GM12878 (cell line): ENCODE measurements at regions not wholly inside any gene's neighbourhood (a gene's known extent, or its start where the extent isn't known, plus 50 kb on each side); places are given as distances from the start of the nearest gene placed in this dataset.

ENCODE experiments used
- BCL3 ChIP-seq: IDR thresholded peaks from 2 replicates; pipeline ENCODE4 v1.6.1; 2011; ENCODE audit warnings: borderline replicate concordance, low read depth, mild to moderate bottlenecking, moderate library complexity, low read length; ENCODE audit not compliant: insufficient read depth, poor library complexity, severe bottlenecking
- CBFB ChIP-seq: IDR thresholded peaks from 2 replicates; pipeline ENCODE4 v1.6.1; 2016; ENCODE audit warnings: antibody characterized with exemption, low read depth
- CBX5 ChIP-seq: sonication (generic); IDR thresholded peaks from 2 replicates; pipeline ENCODE4 v1.6.1; 2016; ENCODE audit warnings: low read depth, moderate library complexity, mild to moderate bottlenecking, inconsistent platforms
- MAX ChIP-seq: IDR thresholded peaks from 2 replicates; pipeline ENCODE4 v1.6.1; 2012; ENCODE audit warnings: low read depth, low read length, improper control_type of control experiment
- NBN ChIP-seq: fragments of 450-650 bp; IDR thresholded peaks from 2 replicates; pipeline ENCODE4 v1.6.1; 2016
- RELB ChIP-seq: fragments of 450-650 bp; IDR thresholded peaks from 2 replicates; pipeline ENCODE4 v1.6.1; 2017; ENCODE audit warnings: low read depth, mild to moderate bottlenecking, moderate library complexity
- RUNX3 ChIP-seq: IDR thresholded peaks from 2 replicates; pipeline ENCODE4 v1.6.1; 2012; ENCODE audit warnings: low read length, inconsistent platforms
- TCF12 ChIP-seq: IDR thresholded peaks from 2 replicates; pipeline ENCODE4 v1.6.1; 2011; ENCODE audit warnings: low read depth, mild to moderate bottlenecking, low read length
- ZBTB4 ChIP-seq: fragments of 450-650 bp; formaldehyde crosslinking; IDR thresholded peaks from 2 replicates; pipeline ENCODE4 v1.4.0; 2022; ENCODE audit warnings: mild to moderate bottlenecking, moderate library complexity
- ZNF24 ChIP-seq: fragments of 450-650 bp; IDR thresholded peaks from 2 replicates; pipeline ENCODE4 v1.6.1; 2017; ENCODE audit warnings: antibody characterized with exemption, mild to moderate bottlenecking

- TF ChIP-seq ZBTB4 (CRISPR knock-in tag) (no peak), RELB (no peak), ZNF24 (no peak), BCL3 (no peak), TCF12 (no peak), CBX5 (no peak), CBFB (no peak), MAX (no peak), NBN (no peak), RUNX3 (no peak)
- TF ChIP-seq, all 136 proteins: peak for 0
These were observed 296.3 kb upstream of the IZUMO3 start (continued) for GRCh38 chr9:24841993-24842392.
